Neutrophil (primary cell): ENCODE measurements at regions not wholly inside any gene's neighbourhood (a gene's known extent, or its start where the extent isn't known, plus 50 kb on each side); places are given as distances from the start of the nearest gene placed in this dataset.

ENCODE experiments used
- H3K27ac ChIP-seq: fragments of 200-600 bp; sonication (generic); 2 replicates; pipeline ENCODE4 v1.5.1; 2016; ENCODE audit warnings: mild to moderate bottlenecking, moderate library complexity
- H3K27me3 ChIP-seq: fragments of 200-600 bp; sonication (generic); 2 replicates; pipeline ENCODE4 v1.6.0; 2016; ENCODE audit warnings: mild to moderate bottlenecking
- H3K36me3 ChIP-seq: fragments of 200-600 bp; sonication (generic); 2 replicates; pipeline ENCODE4 v1.5.1; 2017
- H3K4me1 ChIP-seq, 2 experiments: fragments of 200-600 bp in 1 of 2; sonication (generic) in 1 of 2; 1 replicate in 1 of 2; 2 replicates in 1 of 2; pipeline versions ENCODE4 v1.5.1 to v1.6.1; 2013 to 2016; ENCODE audit warnings: low read depth in 1 of 2, low read length in 1 of 2, mild to moderate bottlenecking in 1 of 2, moderate library complexity in 1 of 2; ENCODE audit not compliant: control insufficient read depth in 1 of 2, insufficient read depth in 1 of 2
- H3K4me3 ChIP-seq, 2 experiments: fragments of 200-600 bp in 1 of 2; sonication (generic) in 1 of 2; 1 replicate in 1 of 2; 2 replicates in 1 of 2; pipeline ENCODE4 v1.5.1; 2013 to 2016; ENCODE audit warnings: low read depth in 1 of 2, low read length in 1 of 2, mild to moderate bottlenecking in 1 of 2, moderate library complexity in 1 of 2
- H3K9me3 ChIP-seq: fragments of 200-600 bp; sonication (generic); 2 replicates; pipeline ENCODE4 v1.5.1; 2016
- TF ChIP-seq, protein P1 (sequence below): fragments of 200-600 bp; sonication (generic); IDR thresholded peaks from 2 replicates; pipeline ENCODE4 v1.5.1; 2016; ENCODE audit warnings: antibody characterized with exemption

DNA sequence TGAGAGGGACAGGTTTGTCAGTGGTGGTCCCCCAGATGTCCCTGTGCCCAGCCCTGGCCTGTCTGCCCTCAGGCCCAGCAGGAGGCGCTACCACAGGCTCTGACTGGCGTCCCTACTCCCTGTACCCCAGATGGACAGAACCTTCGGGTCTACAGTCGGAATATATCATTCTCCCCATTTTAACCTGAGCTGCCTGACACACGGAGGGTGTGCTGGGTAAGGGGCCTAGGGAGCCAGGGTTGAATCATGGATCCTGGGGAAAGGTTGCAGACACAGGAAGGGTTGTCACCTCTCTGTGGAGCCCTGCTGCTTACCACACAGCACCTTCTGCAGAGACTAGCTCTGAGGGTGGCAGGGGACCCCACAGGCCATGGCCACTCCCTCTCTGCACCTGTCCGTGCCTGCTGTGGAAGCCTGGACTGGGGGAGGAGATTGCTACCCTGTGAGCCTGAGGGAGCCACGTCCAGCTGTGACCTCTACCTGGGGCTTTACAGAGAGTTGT lies 162.2 kb upstream of the ZNF267 start:
- TF ChIP-seq, protein P1, sequence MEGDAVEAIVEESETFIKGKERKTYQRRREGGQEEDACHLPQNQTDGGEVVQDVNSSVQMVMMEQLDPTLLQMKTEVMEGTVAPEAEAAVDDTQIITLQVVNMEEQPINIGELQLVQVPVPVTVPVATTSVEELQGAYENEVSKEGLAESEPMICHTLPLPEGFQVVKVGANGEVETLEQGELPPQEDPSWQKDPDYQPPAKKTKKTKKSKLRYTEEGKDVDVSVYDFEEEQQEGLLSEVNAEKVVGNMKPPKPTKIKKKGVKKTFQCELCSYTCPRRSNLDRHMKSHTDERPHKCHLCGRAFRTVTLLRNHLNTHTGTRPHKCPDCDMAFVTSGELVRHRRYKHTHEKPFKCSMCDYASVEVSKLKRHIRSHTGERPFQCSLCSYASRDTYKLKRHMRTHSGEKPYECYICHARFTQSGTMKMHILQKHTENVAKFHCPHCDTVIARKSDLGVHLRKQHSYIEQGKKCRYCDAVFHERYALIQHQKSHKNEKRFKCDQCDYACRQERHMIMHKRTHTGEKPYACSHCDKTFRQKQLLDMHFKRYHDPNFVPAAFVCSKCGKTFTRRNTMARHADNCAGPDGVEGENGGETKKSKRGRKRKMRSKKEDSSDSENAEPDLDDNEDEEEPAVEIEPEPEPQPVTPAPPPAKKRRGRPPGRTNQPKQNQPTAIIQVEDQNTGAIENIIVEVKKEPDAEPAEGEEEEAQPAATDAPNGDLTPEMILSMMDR, result no peak
- Histone ChIP-seq H3K9me3 (no peaks in the 10 kb centered on the region), H3K27ac (no peak overlapping the region), H3K36me3 (peaks cover 7% of the 10 kb centered on the region), H3K4me3 (no peak overlapping the region), H3K27me3 (no peaks in the 10 kb centered on the region), H3K4me1 (peaks cover 10 to 15% of the 10 kb centered on the region in 2 experiments)

DNA sequence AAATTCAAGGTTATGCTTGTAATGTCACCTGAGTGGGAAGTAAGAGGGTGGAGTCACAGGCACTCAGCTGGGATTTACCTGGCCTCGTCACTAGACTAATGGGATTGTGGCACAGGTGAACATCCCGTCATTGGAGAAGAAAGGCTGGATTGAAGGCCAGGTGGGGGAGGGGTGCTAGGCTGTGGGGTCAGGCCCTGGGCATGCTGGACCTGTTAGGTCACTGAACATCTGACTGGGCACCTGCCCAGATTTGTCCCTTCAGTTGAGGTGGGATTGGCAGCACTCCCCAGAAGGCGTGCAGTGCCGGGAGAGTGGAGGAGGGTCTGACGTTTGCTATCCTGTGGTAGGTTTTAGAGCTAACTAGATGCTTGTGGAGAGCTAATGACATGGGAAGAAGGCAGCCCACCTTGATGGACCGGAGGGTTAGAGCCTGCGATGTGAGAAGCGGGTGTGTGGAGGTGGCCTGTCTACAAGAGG lies 161.5 kb upstream of the ZNF267 start:
- no peak overlapping the region for H3K27ac ChIP-seq
- H3K36me3 ChIP-seq, result peaks cover 8% of the 10 kb centered on the region
- TF ChIP-seq, protein P1, result no peak
- H3K4me1 ChIP-seq, result peaks cover 10 to 15% of the 10 kb centered on the region in 2 experiments
- H3K27me3 ChIP-seq, result no peaks in the 10 kb centered on the region
- H3K4me3 ChIP-seq, result no peak overlapping the region
- no peaks in the 10 kb centered on the region for H3K9me3 ChIP-seq

DNA sequence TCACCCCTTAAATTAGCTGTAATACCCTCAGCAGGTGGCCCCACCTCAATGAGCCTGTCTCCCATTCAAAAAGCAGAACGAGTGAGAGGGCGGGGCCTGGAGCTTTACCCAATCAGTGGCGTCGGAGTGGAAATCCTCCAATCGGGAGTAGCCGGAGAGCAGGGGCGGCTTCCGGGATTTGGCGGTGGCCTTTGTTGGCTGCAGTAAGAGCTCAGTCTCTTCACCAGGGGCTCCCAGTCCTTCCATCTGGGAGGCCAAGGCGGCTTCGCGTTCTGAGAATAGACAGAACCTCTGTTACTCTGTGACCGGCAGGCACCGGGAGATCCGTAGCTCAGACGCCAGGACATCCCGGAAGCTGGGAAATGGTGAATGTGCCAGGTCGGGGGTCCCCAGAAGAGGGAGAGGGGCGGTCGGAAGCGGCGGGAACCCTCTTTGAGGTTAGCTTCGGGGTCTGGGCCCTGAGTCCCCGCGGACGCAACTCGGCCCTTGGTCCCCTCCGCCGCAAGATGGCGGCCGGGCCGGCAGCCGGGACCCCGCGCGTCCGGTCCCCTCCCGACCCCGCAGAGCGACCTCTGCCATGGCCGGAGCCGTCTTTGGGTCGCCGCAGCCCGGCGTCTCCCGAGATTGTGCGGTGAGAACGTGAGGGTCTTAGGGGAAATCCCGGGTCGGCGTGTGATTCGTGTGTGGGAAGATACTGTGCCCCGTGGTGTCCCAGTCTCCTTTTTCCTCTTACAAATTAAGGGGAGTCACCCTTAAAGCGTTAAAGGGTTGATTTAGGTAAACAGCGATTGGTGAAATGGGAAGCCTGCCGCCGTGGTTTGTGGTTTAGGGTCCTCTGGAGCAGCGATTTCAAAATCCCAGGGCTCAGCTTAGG lies 160.3 kb upstream of the ZNF267 start:
- H3K4me1 ChIP-seq, result peaks cover 10 to 15% of the 10 kb centered on the region in 2 experiments
- TF ChIP-seq, protein P1, result no peak
- peaks cover 8% of the 10 kb centered on the region for H3K36me3 ChIP-seq
- peak overlapping the region; percentile 83 for H3K27ac ChIP-seq
- peak overlapping the region; percentile 93 for H3K4me3 ChIP-seq
- H3K27me3 ChIP-seq, result no peaks in the 10 kb centered on the region
- H3K9me3 ChIP-seq, result no peaks in the 10 kb centered on the region

DNA sequence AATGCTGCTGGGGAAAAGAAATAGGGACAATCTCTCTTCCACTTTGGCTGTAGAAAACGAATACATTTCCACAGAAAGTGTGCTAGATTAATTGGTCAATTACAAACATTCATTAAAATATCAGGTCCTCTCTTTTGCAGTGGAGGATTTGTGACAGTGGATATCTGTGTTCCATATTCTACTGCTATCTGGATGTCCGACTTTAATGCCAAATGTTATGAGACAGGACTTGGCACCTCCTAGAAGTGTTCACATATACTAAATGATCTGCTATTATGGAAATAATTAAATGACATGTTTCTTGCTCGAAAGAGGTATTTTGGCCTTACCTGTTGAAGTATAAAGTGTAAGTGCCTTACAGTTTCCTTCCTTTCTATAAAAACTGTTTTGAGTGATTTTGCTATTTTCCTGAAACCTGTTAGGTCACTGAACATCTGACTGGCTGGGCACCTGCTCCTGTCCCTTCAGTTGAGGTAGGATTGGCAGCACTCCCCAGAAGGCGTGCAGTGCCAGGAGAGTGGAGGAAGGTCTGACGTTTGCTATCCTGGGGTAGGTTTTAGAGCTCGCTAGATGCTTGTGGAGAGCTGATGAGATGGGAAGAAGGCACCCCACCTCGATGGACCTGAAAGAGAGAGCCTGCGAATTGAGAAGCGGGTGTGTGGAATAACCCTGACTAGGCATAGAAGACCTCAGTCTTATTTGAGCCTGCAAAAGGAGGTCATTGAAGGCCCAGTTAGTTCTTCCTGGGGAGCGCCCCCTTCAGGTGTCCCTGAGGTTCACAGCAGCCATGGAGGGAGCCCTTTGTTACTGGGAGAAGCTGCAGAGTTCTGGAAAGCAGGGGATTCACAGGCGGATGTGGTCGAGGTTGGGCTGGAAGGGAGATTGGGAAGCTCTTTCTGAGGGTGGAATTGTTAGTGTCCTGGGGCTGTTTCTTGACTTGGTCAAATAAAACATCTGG lies 159.4 kb upstream of the ZNF267 start:
- H3K9me3 ChIP-seq, result no peaks in the 10 kb centered on the region
- peak overlapping the region; percentile 93 for H3K4me3 ChIP-seq
- peak overlapping the region; percentile 83 for H3K27ac ChIP-seq
- TF ChIP-seq, protein P1, result no peak
- H3K27me3 ChIP-seq, result no peaks in the 10 kb centered on the region
- peaks cover 10 to 15% of the 10 kb centered on the region in 2 experiments for H3K4me1 ChIP-seq
- H3K36me3 ChIP-seq, result peaks cover 8% of the 10 kb centered on the region

DNA sequence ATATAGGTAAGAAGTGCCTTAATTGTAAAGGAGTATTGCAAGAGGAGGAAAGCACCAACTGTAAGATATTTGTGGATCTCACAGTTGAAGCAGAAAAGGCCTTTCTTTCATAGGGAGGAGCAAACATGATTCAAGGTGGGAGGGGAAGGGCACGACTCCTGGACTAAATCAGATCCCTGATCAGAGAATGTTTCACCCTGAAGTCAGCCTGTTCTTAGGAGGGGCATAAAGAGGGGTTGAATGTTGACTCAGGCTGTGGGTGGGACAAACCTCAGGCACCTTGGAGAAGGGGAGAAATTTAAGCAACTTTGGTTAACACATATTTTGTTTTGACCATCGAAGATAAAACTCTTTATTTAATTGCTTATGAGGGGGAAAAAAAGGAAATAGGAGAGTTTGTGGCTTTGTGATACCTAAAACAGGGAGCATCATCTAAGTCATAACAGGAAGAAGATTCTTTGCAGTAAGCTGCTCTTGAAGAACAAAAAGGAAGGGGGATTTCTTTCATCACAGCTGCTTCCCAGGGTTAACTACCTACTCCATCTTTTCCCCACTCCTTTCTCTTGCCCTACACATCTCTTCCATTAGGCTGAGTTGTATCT lies 158.6 kb upstream of the ZNF267 start:
- Histone ChIP-seq H3K36me3 (peaks cover 8% of the 10 kb centered on the region), H3K27ac (no peak overlapping the region), H3K9me3 (no peaks in the 10 kb centered on the region), H3K27me3 (no peaks in the 10 kb centered on the region), H3K4me3 (no peak overlapping the region), H3K4me1 (peaks cover 10 to 15% of the 10 kb centered on the region in 2 experiments)
- TF ChIP-seq, protein P1, result no peak
